GM23248 (cell line): ENCODE measurements at regions not wholly inside any gene's neighbourhood (a gene's known extent, or its start where the extent isn't known, plus 50 kb on each side); places are given as distances from the start of the nearest gene placed in this dataset.
A peak's percentile ranks its signal among the peaks of the same experiment; 100 is the strongest.

Source experiments
- DNase-seq: peaks from one replicate; pipeline ENCODE4 v3.0.0-alpha.2; 2015
- H2AFZ ChIP-seq: fragments of 200-600 bp; sonication (generic); 2 replicates; pipeline ENCODE4 v1.6.1; 2016; ENCODE audit warnings: antibody characterized with exemption
- H3F3A ChIP-seq: fragments of 200-600 bp; sonication (generic); 2 replicates; pipeline ENCODE4 v1.6.1; 2016; ENCODE audit warnings: mild to moderate bottlenecking, antibody characterized with exemption, mixed run types; ENCODE audit not compliant: insufficient read depth
- H3K27ac ChIP-seq: fragments of 200-600 bp; sonication (generic); 2 replicates; pipeline ENCODE4 v1.5.1; 2016; ENCODE audit warnings: mild to moderate bottlenecking
- H3K27me3 ChIP-seq: fragments of 200-600 bp; sonication (generic); replicated peaks from 2 replicates; pipeline ENCODE4 v1.6.1; 2016; ENCODE audit warnings: mild to moderate bottlenecking; ENCODE audit not compliant: insufficient read depth
- H3K36me3 ChIP-seq: fragments of 200-600 bp; sonication (generic); 2 replicates; pipeline ENCODE4 v1.6.1; 2016; ENCODE audit warnings: low read depth, mild to moderate bottlenecking
- H3K4me1 ChIP-seq: fragments of 200-600 bp; sonication (generic); 2 replicates; pipeline ENCODE4 v1.6.1; 2016; ENCODE audit warnings: mild to moderate bottlenecking; ENCODE audit not compliant: insufficient read depth
- H3K4me2 ChIP-seq: fragments of 200-600 bp; sonication (generic); one replicate; pipeline ENCODE4 v1.6.1; 2016; ENCODE audit warnings: mild to moderate bottlenecking; ENCODE audit not compliant: unreplicated experiment
- H3K4me3 ChIP-seq: fragments of 200-600 bp; sonication (generic); 2 replicates; pipeline ENCODE4 v1.5.1; 2016; ENCODE audit warnings: mild to moderate bottlenecking
- H3K79me2 ChIP-seq: fragments of 200-600 bp; sonication (generic); 2 replicates; pipeline ENCODE4 v1.6.1; 2016; ENCODE audit warnings: mild to moderate bottlenecking; ENCODE audit not compliant: insufficient read depth
- H3K9ac ChIP-seq: fragments of 200-600 bp; sonication (generic); 2 replicates; pipeline ENCODE4 v1.6.1; 2016; ENCODE audit warnings: mild to moderate bottlenecking
- H3K9me2 ChIP-seq: fragments of 200-600 bp; sonication (generic); 2 replicates; pipeline ENCODE4 v1.6.1; 2016; ENCODE audit warnings: mixed run types, mild to moderate bottlenecking, moderate library complexity; ENCODE audit not compliant: insufficient read depth
- H3K9me3 ChIP-seq: fragments of 200-600 bp; sonication (generic); one replicate; pipeline ENCODE4 v1.6.1; 2017; ENCODE audit warnings: low read depth
- H4K20me1 ChIP-seq: fragments of 200-600 bp; sonication (generic); 2 replicates; pipeline ENCODE4 v1.6.0; 2016; ENCODE audit not compliant: insufficient read depth
- EZH2 ChIP-seq: fragments of 200-600 bp; sonication (generic); IDR thresholded peaks from 2 replicates; pipeline ENCODE4 v1.6.1; 2018; ENCODE audit warnings: antibody characterized with exemption, mild to moderate bottlenecking; ENCODE audit not compliant: insufficient read depth, poor library complexity, severe bottlenecking
- EZH2phosphoT487 ChIP-seq: fragments of 200-600 bp; sonication (generic); IDR thresholded peaks from 2 replicates; pipeline ENCODE4 v1.6.1; 2018; ENCODE audit warnings: antibody characterized with exemption, moderate library complexity, mild to moderate bottlenecking, low read depth; ENCODE audit not compliant: insufficient read depth
- WGBS, 2 experiments: methylation state at CpG; one replicate each; pipeline ENCODE4 v1.1.6; 2015 to 2017; ENCODE audit warnings: low lambda C conversion rate in 2 of 2, low coverage in 1 of 2; ENCODE audit errors: missing lambda C conversion rate in 2 of 2; 5-methylcytosine and 5-hydroxymethylcytosine counted together
- in situ Hi-C: fragments of 300-500 bp; cut with MboI; formaldehyde crosslinking; loops from 2 replicates; pipeline ENCODE4 v1.15.0; 2020

DNA sequence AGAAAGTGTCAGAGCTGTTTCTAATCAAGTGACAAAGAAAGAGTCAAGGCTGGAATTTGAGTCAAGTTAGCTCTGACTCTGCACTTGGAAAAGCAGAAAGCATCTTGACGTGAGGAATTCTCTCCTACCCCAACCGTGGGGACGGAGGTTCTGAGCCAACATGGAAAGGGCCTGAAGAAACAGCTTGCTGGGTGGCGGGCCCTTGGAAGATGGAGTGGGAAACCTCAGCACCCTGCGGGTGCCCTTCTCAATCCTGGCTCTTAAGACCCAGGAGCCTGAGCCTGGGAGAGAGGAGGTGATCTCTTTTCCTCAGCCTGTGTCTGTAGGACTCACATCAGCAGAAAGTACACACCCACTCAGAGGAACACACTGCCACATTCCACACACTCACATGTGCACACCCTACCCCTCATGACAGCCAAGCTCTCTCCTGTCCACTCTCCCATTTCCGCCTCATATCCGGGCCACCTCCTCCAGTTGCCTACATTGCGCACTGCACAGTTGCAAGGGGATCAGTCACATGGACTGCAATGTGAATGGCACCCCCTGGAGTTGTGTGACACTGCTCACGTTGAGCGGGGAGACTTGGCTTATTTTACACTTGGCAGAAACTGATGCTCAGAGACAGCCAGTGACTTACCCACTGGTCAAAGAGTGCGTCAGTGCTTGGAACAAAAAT lies 101.5 kb upstream of the SLC6A6 start:
- 6 to 9% methylated on average over 11 of the region's 11 CpGs for WGBS, 2 experiments

DNA sequence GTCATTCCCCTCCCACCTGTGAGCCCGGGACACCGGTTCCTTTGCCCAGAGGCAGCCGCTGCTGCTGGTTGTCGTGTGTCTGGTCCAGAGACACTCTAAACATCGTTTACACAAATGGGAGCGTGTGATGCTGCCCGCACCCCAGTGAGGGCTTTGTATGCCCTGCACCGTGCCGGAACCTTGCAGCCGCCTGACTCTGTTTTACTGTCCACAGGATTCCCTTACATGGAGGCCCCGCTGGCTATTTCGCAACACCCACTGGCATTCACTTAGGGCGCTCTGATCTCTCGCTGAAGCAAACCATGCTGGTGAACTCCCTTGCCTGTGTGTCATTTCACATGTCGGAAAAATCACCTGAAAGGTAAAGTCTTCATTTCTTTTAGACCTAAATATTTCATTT lies 100.8 kb upstream of the SLC6A6 start:
- Histone ChIP-seq H3K9me2 (no peaks in the 10 kb centered on the region), H3K4me3 (peak overlapping the region; percentile 40), H3K4me2 (peak overlapping the region; percentile 64), H3F3A (peaks cover 6% of the 10 kb centered on the region; the same call in 1 of the 2 replicates), H3K9me3 (no peaks in the 10 kb centered on the region), H3K9ac (peak overlapping the region; percentile 57; the same call in 1 of the 2 replicates), H3K4me1 (peaks cover 14% of the 10 kb centered on the region), H3K36me3 (no peaks in the 10 kb centered on the region), H3K79me2 (no peaks in the 10 kb centered on the region), H2AFZ (peak overlapping the region; percentile 65; the same call in 1 of the 2 replicates), H3K27ac (peak overlapping the region; percentile 28; the same call in 1 of the 2 replicates), H4K20me1 (no peaks in the 10 kb centered on the region), H3K27me3 (peaks cover under 1% of the 10 kb centered on the region; the same call in 1 of the 2 replicates)
- DNase-seq = peak; percentile 83
- 4 to 8% methylated on average over 15 of the region's 15 CpGs for WGBS, 2 experiments
- in situ Hi-C loops = no loop called here
- no peak for TF ChIP-seq EZH2phosphoT487
- no peak for TF ChIP-seq EZH2

More for the DNA sequence above, 101.5 kb upstream of the SLC6A6 start:
- no peaks in the 10 kb centered on the region for H3K36me3 ChIP-seq
- peak; percentile 79 for DNase-seq
- no peak for TF ChIP-seq EZH2phosphoT487
- TF ChIP-seq EZH2 = no peak
- H3F3A ChIP-seq = peaks cover 6% of the 10 kb centered on the region; the same call in 1 of the 2 replicates
- peak overlapping the region; percentile 65 for H2AFZ ChIP-seq
- no peaks in the 10 kb centered on the region for H3K79me2 ChIP-seq
- H3K9me2 ChIP-seq = no peaks in the 10 kb centered on the region
- H3K27me3 ChIP-seq = peaks cover 7% of the 10 kb centered on the region; the same call in 1 of the 2 replicates
- H3K9me3 ChIP-seq = no peaks in the 10 kb centered on the region
- peak overlapping the region; percentile 57; the same call in 1 of the 2 replicates for H3K9ac ChIP-seq
- H3K27ac ChIP-seq = peak overlapping the region; percentile 15; the same call in 1 of the 2 replicates
- in situ Hi-C loops = no loop called here
- peaks cover 14% of the 10 kb centered on the region for H3K4me1 ChIP-seq
- H3K4me2 ChIP-seq = peak overlapping the region; percentile 64
- no peaks in the 10 kb centered on the region for H4K20me1 ChIP-seq
- peak overlapping the region; percentile 40; the same call in 1 of the 2 replicates for H3K4me3 ChIP-seq

DNA sequence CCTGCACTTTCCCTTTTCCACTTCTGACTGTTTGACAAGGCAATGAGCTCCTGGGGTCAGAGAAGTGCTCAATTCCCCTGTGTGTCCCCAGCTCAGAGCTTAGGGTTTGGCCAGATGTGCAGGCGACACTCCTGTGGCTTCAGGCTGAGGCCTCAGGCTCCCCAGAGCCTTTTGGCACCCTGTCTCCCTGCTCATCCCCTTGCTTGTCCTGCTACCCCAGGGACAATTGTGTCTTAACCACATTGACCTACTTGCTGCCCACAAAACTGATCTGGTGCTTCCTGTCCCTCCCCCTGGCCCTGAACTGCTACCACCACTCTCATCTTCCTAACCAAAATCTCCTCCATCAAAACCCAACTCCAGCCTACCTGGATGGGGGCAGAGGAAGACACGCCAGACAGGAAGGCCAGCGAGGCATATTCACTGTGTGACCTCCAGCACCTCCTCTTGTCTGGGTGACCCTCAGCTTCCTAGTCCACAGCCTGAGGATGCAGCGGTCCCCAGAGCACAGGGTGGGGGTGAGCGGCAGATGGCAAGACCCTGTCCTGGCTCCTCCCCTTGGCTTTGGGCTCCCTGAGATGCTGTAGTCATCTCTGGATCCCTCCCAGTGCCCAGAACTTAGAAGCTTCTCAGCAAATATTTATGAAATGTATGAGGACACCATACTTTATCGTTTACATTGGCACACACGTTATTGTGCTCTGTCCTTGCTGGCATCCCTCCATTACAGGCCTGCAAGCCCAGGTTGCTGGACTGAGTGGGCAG lies 98.9 kb upstream of the SLC6A6 start:
- H3K9me2 ChIP-seq = no peaks in the 10 kb centered on the region
- no peaks in the 10 kb centered on the region for H3K79me2 ChIP-seq
- H3K4me1 ChIP-seq = peaks cover 14% of the 10 kb centered on the region
- no peaks in the 10 kb centered on the region for H3K36me3 ChIP-seq
- H3K9me3 ChIP-seq = no peaks in the 10 kb centered on the region
- no peak overlapping the region for H3K4me3 ChIP-seq
- peak; percentile 25 for DNase-seq
- TF ChIP-seq EZH2 (no peak), EZH2phosphoT487 (no peak)
- peaks cover 6% of the 10 kb centered on the region for H3K27me3 ChIP-seq
- H3F3A ChIP-seq = peaks cover 6% of the 10 kb centered on the region; the same call in 1 of the 2 replicates
- 82 to 87% methylated on average over 7 of the region's 7 CpGs for WGBS, 2 experiments
- no peak overlapping the region for H3K27ac ChIP-seq
- H4K20me1 ChIP-seq = no peaks in the 10 kb centered on the region
- H2AFZ ChIP-seq = no peak overlapping the region
- no peak overlapping the region for H3K4me2 ChIP-seq
- in situ Hi-C loops = no loop called here
- no peak overlapping the region for H3K9ac ChIP-seq

- Histone ChIP-seq H3K9me2 (no peaks in the 10 kb centered on the region), H3F3A (peaks cover 6% of the 10 kb centered on the region; the same call in 1 of the 2 replicates), H2AFZ (no peak overlapping the region), H3K4me2 (no peak overlapping the region), H3K9me3 (no peaks in the 10 kb centered on the region), H3K79me2 (no peaks in the 10 kb centered on the region), H3K9ac (no peak overlapping the region), H3K4me1 (peaks cover 14% of the 10 kb centered on the region), H3K27me3 (peaks cover 6% of the 10 kb centered on the region), H3K4me3 (no peak overlapping the region), H3K36me3 (no peaks in the 10 kb centered on the region), H3K27ac (no peak overlapping the region), H4K20me1 (no peaks in the 10 kb centered on the region)
- TF ChIP-seq EZH2 (no peak), EZH2phosphoT487 (no peak)
- WGBS, 2 experiments = 65 to 73% methylated on average over 9 of the region's 9 CpGs
- in situ Hi-C loops = no loop called here
- no peak for DNase-seq
Measured at GRCh38 chr3:14304101-14305045, 98.0 kb upstream of the SLC6A6 start.
